BE2C (cell line): ENCODE measurements at regions not wholly inside any gene's neighbourhood (a gene's known extent, or its start where the extent isn't known, plus 50 kb on each side); places are given as distances from the start of the nearest gene placed in this dataset.

ENCODE experiments used
- DNase-seq: peaks from one replicate; pipeline ENCODE4 v3.0.0-alpha.2; 2020
- H3K27me3 ChIP-seq: fragments of 250-450 bp; sonication (Bioruptor Pico); 2 replicates; pipeline ENCODE4 v1.5.1; 2020; ENCODE audit warnings: mild to moderate bottlenecking
- H3K36me3 ChIP-seq: fragments of 250-450 bp; sonication (Bioruptor Pico); 2 replicates; pipeline ENCODE4 v1.5.1; 2020; ENCODE audit warnings: mild to moderate bottlenecking
- H3K4me1 ChIP-seq: fragments of 250-450 bp; sonication (Bioruptor Pico); 2 replicates; pipeline ENCODE4 v1.5.1; 2020
- H3K4me3 ChIP-seq: 2 replicates; pipeline ENCODE4 v1.5.1; 2011; ENCODE audit warnings: low read depth, low read length
- H3K9me3 ChIP-seq: fragments of 250-450 bp; sonication (Bioruptor Pico); 2 replicates; pipeline ENCODE4 v1.5.1; 2020
- TF ChIP-seq, protein P1 (sequence below): IDR thresholded peaks from 2 replicates; pipeline ENCODE4 v1.5.1; 2012; ENCODE audit warnings: mild to moderate bottlenecking, low read depth, low read length

DNA sequence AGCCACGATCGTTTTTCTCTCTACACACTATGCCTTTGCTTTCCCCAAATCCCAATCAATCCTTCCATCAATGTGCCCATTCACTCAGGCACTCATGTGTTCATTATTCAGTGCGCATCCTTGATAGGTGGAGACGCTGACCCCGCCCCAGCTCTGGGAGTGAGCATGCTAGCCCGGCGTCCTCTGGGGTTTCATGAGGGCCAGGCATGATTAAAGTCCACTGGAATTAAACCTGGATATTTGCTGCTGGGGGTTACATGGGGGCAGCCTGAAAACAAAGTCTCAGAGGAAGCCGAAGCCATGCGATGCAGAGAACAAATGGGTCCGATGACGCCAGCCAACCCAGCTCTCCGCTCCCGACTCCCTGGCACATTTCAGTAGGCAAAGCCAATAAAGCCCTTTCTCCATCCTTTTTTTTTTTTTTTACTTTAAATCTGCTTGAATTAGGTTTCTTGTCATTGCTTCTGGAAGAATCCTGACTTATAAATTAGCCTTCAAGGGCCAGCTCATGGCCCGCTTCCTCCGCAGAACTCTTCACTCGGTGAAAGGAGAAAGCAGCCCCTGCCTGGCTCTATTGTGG, 316.4 kb upstream of the ID2 start:
- Histone ChIP-seq H3K4me1 (no peaks in the 10 kb centered on the region), H3K36me3 (no peaks in the 10 kb centered on the region), H3K4me3 (no peak overlapping the region), H3K9me3 (no peaks in the 10 kb centered on the region), H3K27me3 (no peaks in the 10 kb centered on the region)
- no peak for DNase-seq
- TF ChIP-seq, protein P1, sequence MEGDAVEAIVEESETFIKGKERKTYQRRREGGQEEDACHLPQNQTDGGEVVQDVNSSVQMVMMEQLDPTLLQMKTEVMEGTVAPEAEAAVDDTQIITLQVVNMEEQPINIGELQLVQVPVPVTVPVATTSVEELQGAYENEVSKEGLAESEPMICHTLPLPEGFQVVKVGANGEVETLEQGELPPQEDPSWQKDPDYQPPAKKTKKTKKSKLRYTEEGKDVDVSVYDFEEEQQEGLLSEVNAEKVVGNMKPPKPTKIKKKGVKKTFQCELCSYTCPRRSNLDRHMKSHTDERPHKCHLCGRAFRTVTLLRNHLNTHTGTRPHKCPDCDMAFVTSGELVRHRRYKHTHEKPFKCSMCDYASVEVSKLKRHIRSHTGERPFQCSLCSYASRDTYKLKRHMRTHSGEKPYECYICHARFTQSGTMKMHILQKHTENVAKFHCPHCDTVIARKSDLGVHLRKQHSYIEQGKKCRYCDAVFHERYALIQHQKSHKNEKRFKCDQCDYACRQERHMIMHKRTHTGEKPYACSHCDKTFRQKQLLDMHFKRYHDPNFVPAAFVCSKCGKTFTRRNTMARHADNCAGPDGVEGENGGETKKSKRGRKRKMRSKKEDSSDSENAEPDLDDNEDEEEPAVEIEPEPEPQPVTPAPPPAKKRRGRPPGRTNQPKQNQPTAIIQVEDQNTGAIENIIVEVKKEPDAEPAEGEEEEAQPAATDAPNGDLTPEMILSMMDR, result no peak

DNA sequence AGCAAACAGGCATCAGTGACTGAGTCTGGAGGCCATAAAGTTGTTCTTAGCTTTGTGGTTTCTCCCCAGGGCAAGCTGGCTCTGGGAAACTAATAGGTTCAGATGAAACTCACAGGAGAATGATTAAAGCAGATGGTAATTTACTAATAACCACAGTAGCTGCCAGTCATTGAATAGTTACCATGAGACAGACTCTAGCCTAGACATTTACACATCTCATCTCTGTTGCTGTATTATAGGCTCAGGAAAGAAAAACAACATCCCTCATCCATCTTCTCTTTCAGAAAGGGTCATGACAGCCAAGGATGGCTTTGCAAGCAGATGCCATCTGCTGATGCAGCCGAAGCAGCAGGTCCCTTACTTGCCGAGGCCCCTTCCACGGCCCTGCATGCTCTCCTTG, 314.0 kb upstream of the ID2 start:
- H3K27me3 ChIP-seq, result no peaks in the 10 kb centered on the region
- TF ChIP-seq, protein P1, result no peak
- no peaks in the 10 kb centered on the region for H3K9me3 ChIP-seq
- no peak for DNase-seq
- H3K4me1 ChIP-seq, result no peaks in the 10 kb centered on the region
- H3K4me3 ChIP-seq, result no peak overlapping the region
- no peaks in the 10 kb centered on the region for H3K36me3 ChIP-seq

DNA sequence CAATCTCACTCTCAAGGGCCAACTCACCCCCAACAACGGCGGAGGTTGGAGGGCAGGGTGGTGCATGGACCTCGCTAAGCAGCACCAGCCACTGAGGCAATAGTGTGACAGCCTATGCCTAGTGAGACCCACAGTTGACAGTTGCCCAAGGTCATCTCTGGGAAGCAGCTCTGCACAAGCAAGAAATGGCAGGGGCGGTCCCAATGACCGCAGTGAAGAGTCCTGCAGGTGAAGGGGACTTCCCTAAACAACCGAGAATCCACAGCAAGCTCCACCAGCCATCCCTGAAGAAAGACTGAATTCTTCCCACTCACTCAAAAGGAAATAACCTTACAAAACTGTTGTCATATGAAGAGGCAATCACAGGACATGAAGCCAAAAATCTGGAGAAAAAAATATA, 313.4 kb upstream of the ID2 start:
- Histone ChIP-seq H3K27me3 (no peaks in the 10 kb centered on the region), H3K4me3 (no peak overlapping the region), H3K36me3 (no peaks in the 10 kb centered on the region), H3K9me3 (no peaks in the 10 kb centered on the region), H3K4me1 (no peaks in the 10 kb centered on the region)
- TF ChIP-seq, protein P1, result no peak
- DNase-seq, result no peak

DNA sequence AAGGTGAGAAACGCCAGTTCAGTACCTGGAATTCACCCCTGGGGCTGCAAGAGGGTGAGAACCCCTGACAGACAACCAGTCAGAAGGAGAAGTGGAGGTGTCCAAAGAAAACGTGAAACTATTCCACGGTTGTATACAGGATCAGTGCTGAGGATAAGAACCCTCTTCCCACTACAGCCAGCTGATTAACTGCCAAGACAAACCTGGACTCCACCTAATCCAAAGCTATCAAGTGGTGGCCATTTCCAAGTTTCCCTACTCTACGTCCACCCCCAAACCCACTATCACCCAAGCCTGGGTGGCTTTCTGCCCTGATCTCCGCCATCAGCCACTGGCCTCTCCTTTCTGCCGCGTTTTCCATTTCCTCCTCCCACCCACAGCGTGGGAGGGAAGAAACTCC, 312.3 kb upstream of the ID2 start:
- TF ChIP-seq, protein P1, result no peak
- DNase-seq, result no peak
- Histone ChIP-seq H3K36me3 (no peaks in the 10 kb centered on the region), H3K27me3 (no peaks in the 10 kb centered on the region), H3K4me1 (no peaks in the 10 kb centered on the region), H3K4me3 (no peak overlapping the region), H3K9me3 (no peaks in the 10 kb centered on the region)

DNA sequence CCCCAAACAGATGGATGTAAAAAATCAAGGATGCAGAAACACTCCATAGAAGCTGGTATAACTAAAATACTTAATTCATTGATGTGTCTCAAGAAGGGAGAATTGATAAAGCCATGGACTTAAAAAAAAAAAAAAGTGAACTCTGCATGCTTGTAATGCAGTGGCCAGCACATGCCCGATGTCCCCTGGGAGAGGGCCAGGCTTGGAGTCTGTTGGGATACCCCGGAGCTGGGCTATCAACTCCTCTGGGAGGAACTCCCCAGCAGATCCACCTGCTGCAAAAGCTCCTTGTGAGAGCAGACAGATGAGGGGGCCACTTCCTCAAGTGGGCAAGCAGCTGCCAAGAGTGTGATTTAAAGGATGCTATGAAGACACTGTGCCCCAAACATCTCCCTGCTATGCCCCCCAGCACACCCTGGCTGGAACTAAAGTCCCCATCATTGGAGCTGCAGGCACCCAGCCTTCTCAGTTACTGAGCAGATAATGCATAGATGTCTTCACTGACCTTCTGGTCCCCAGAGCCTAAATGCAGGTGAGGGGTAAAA, 311.5 kb upstream of the ID2 start:
- no peaks in the 10 kb centered on the region for H3K4me1 ChIP-seq
- DNase-seq, result peak; percentile 38
- no peak overlapping the region for H3K4me3 ChIP-seq
- TF ChIP-seq, protein P1, result no peak
- no peaks in the 10 kb centered on the region for H3K36me3 ChIP-seq
- H3K9me3 ChIP-seq, result no peaks in the 10 kb centered on the region
- no peaks in the 10 kb centered on the region for H3K27me3 ChIP-seq

DNA sequence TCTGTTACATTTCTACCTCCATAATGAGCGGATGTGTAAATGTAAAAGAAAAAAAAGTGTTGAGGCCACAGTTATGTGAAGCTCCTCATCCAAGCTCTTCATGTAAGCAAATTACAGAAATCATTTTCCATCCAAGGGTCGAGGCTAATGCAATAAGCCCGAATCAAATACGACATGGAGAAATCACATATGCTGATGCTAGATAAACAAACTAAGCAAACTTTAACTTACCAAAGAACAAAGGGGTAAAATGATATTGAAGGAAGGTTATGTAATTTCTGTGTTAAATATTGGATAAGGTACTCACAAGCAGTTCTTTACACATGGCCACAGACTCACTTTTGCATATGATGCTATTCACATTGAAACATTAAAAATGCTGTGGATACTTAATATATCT, 310.2 kb upstream of the ID2 start:
- no peak for DNase-seq
- H3K27me3 ChIP-seq, result no peaks in the 10 kb centered on the region
- no peaks in the 10 kb centered on the region for H3K9me3 ChIP-seq
- no peaks in the 10 kb centered on the region for H3K4me1 ChIP-seq
- TF ChIP-seq, protein P1, result no peak
- no peaks in the 10 kb centered on the region for H3K36me3 ChIP-seq
- H3K4me3 ChIP-seq, result no peak overlapping the region
